ENCODE measurements at regions not wholly inside any gene's neighbourhood (a gene's known extent, or its start where the extent isn't known, plus 50 kb on each side); places are given as distances from the start of the nearest gene placed in this dataset.

- H3K9me3 ChIP-seq (replicated peaks; ENCODE audit: control insufficient read depth, insufficient read depth, low read length): no peaks in the 10 kb centered on the region
- TF ChIP-seq POLR2AphosphoS5 (IDR thresholded peaks at IDR 0.05; ENCODE audit: insufficient read depth, low read depth, low read length) (no peak), POLR2A (IDR thresholded peaks at IDR 0.05; ENCODE audit: low read depth, low read length) (no peak), GATA2 (IDR thresholded peaks at IDR 0.05; ENCODE audit: insufficient read depth, insufficient read length, low read depth, low read length) (no peak), EZH2 (IDR thresholded peaks at IDR 0.05; ENCODE audit: borderline replicate concordance, low read depth, low read length, severe bottlenecking) (no peak), MYC (IDR thresholded peaks at IDR 0.05; ENCODE audit: low read depth, low read length) (no peak), FOS (IDR thresholded peaks at IDR 0.05; ENCODE audit: borderline replicate concordance, insufficient read depth, low read length) (no peak), JUN (IDR thresholded peaks at IDR 0.05; ENCODE audit: borderline replicate concordance, insufficient read depth, insufficient read length, low read depth) (no peak)
- TF ChIP-seq, protein P1, sequence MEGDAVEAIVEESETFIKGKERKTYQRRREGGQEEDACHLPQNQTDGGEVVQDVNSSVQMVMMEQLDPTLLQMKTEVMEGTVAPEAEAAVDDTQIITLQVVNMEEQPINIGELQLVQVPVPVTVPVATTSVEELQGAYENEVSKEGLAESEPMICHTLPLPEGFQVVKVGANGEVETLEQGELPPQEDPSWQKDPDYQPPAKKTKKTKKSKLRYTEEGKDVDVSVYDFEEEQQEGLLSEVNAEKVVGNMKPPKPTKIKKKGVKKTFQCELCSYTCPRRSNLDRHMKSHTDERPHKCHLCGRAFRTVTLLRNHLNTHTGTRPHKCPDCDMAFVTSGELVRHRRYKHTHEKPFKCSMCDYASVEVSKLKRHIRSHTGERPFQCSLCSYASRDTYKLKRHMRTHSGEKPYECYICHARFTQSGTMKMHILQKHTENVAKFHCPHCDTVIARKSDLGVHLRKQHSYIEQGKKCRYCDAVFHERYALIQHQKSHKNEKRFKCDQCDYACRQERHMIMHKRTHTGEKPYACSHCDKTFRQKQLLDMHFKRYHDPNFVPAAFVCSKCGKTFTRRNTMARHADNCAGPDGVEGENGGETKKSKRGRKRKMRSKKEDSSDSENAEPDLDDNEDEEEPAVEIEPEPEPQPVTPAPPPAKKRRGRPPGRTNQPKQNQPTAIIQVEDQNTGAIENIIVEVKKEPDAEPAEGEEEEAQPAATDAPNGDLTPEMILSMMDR (IDR thresholded peaks at IDR 0.05; ENCODE audit: extremely low read depth in 1 of 2, insufficient read depth in 1 of 2, low read depth in 1 of 2, low read length in 2 of 2): no peak
- TF ChIP-seq, protein P2, sequence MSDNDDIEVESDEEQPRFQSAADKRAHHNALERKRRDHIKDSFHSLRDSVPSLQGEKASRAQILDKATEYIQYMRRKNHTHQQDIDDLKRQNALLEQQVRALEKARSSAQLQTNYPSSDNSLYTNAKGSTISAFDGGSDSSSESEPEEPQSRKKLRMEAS (IDR thresholded peaks at IDR 0.05; ENCODE audit: insufficient read depth, insufficient read length): no peak
- dilution Hi-C loops (cut with MboI; ENCODE audit: extremely low pct_ligation_motif_present, low sequenced_read_pairs) (no loop called here), intact Hi-C loops (cut with micrococcal nuclease) (no loop called here)
- no peaks in the 10 kb centered on the region for H3K4me1 ChIP-seq (ENCODE audit: control insufficient read depth, extremely low read depth, insufficient read depth, low read length)
- ChIA-PET CTCF (no interaction called here), POLR2A (interaction anchor here (0.6 kb wide), 1 partner anchor 126 kb away, joined by 3 read pairs; no protein-coding TSS in a partner anchor)
- FAIRE-seq (no peak), DNase-seq (ENCODE audit: low read depth, low spot score) (no peak)
- H3K9ac ChIP-seq (replicated peaks; ENCODE audit: extremely low read depth, insufficient read depth, low read length): no peak overlapping the region
- H2AFZ ChIP-seq (ENCODE audit: low read depth, low read length): no peak overlapping the region
- H3K4me2 ChIP-seq (ENCODE audit: insufficient read depth, low read length): no peak overlapping the region
- H3K79me2 ChIP-seq (ENCODE audit: control insufficient read depth, insufficient read depth, low read length): no peaks in the 10 kb centered on the region
- no peaks in the 10 kb centered on the region for H4K20me1 ChIP-seq (replicated peaks; ENCODE audit: control insufficient read depth, extremely low read depth, insufficient read depth, low read length)
- no peak overlapping the region for H3K27ac ChIP-seq (ENCODE audit: insufficient read depth, low read depth, low read length)
- no TSS peak for BruUV-seq (replicated peaks)
- no peak overlapping the region for H3K4me3 ChIP-seq (replicated peaks in 1 of 3; ENCODE audit: insufficient read depth in 1 of 3, low read depth in 1 of 3, low read length in 3 of 3)
- no peaks in the 10 kb centered on the region for H3K9me1 ChIP-seq (replicated peaks; ENCODE audit: control insufficient read depth, extremely low read depth, insufficient read depth, low read length)
- no peaks in the 10 kb centered on the region for H3K27me3 ChIP-seq (ENCODE audit: control insufficient read depth in 2 of 2, insufficient read depth in 2 of 2, low read length in 2 of 2)
- no peaks in the 10 kb centered on the region for H3K36me3 ChIP-seq (ENCODE audit: control insufficient read depth in 2 of 2, extremely low read depth in 1 of 2, insufficient read depth in 2 of 2, low read length in 2 of 2)
These were observed 424.5 kb upstream of the RGS6 start for GRCh38 chr14:71507681-71508080.
